ENCODE measurements at regions not wholly inside any gene's neighbourhood (a gene's known extent, or its start where the extent isn't known, plus 50 kb on each side); places are given as distances from the start of the nearest gene placed in this dataset.

DNA sequence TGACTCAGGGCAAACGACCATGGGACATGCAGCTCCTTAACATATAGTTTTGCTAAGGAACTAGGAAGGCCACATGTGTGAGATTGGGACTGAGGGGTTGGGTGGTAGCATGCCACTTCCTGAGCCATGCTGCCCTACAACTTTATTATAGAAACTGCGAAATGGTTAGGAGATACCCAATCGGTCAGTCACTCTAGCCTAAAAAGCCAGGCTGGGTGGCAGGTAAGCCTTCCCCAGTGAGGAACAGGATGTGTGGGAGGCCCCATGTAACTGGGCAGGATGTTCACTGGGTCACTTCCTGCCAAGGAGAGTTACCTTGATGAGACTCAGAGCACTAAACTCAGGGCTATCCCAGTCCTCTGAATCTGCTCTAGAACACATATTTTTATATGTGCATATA lies 123.5 kb downstream of the MAP3K7 start:
- no peak for DNase-seq

DNA sequence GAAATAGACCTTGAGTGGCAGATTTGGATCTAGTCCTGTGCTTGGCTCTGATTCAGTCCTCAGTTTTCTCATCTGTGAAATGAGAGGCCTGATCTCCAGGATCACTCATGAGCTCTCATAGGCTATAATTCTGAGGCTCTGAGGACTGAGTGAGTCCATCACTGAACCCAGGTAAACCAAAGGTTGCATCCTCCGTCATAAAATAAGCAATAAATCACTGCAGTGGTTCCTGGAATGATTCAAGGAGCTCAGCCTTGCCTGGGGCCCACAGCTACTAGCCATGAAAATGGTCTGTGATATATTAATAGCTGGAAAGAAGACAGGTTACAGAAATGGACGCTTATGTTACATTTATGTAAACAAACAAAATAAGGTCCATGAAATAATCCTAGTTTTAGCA lies 124.8 kb downstream of the MAP3K7 start:
- DNase-seq = no peak

DNA sequence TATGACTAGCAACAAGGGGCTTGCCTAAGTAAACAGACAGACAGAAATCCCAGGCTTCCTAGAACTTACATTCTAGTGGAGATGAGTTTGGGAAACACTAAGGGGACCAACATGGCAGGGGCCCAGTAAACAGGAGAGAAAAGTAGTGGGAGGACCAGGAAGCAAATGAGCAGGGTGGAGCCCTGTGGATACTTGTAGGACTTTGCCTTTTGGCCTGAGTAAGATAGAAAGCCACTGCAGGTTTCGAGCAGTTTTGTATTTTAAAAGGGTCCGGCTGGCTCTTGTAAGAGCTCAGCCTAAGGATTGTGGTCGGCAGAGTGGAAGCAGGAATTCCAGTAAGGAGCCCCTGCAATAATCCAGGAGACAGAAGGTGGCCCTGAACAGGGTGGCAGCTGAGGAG lies 125.5 kb downstream of the MAP3K7 start:
- no peak for DNase-seq

DNA sequence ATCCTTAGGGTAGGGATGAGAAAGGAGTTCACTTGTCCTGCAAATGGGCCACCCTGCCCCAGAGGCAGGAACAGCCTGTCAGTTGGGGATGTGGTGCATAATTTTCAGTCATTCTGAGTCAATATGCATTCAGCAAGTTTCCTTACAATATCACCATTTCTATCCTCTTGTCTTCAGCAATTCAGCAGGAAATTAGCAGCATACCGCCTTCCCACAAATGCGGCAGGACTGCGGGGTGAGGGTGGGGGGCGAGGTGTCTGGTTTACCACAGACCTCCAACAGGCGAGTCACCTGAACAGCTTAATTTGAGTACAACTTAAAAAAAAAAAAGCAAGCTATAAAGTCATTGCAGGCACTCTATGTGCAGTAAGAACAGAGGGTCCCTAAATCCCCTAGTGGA lies 126.8 kb downstream of the MAP3K7 start:
- no peak for DNase-seq

DNA sequence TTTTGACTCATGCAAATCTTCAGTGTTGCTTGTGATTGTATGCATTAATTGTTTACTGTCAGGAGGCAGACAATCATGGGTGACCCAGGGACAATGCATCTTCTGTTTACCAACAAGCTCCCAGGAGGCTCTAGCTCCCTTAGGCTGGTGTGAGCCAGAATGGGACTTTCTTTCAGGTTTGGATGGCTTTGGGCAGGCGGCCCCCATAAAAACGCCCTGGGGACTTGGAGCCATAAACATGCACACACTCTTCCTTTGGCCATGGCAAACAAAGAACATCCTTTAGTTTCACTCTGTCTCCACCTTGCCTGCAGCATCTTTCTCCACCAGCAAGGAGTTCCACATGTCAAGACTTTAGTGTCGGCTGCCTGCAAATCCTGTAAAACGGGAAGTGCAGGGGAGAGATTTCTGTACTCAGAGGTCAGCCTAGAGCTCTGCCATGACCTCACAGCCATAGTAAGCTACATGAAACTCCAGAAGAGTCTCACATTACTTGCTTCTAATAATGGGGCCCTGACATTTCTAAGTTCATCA lies 127.6 kb downstream of the MAP3K7 start:
- no peak for DNase-seq

DNA sequence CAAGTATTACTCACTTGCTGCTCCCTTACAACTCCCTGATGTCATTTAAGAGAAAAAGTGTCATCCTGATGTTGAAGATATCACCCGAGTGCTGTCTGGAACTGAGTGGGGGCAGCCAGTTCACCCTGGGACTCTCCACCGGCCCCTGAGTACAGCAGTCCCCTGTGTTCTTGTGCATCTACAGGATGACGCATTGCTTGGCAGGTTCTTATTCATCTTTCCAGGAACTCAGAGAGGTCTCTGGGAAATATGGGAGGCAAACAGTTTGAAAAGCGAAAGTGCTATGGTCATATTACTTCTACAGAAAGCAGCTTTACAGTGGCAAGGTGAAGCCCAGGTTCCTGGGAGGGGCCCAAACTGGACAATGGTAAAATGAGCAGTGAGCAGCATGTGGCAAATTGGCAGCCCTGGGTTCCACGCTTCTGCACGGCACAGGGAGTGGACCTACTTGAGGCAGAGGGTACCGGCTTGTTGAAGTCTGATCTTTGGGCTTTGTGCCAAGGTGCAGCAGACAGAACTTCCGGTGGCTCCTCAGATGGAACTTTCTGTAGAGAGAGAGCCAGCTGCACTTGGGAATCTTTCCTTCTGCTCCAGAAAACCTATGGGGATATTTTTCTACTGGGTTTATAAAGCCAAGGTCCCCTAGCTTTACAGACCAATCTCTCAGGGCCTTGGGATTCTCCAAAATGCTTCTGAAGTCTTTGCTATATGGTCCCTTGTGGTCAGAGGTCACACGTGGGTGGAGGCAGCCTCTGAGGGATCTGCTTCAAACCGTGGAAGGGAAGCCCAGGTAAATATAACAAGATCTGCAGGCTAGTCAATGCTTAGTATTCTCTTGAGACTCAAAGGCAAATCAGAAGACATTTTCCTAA lies 128.3 kb downstream of the MAP3K7 start:
- peak; percentile 73 for DNase-seq

DNA sequence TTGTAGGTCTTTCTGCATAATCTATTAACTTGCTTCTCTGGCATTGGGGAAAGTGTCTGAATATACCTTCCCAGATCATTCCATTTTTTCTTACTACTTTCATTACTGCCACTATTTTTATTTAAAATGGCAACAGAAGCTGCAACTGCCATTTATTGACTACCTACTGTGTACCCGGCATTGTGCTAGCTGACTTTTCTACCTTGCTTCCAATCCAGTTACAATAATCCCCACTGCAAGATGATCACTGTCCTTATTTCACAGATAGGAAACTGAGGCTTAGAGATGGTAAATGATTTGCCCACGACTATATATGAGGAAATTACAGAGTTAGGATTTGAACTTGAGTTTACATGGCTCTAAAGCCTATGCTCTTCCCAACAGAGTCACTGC lies 129.0 kb downstream of the MAP3K7 start:
- DNase-seq = no peak

DNA sequence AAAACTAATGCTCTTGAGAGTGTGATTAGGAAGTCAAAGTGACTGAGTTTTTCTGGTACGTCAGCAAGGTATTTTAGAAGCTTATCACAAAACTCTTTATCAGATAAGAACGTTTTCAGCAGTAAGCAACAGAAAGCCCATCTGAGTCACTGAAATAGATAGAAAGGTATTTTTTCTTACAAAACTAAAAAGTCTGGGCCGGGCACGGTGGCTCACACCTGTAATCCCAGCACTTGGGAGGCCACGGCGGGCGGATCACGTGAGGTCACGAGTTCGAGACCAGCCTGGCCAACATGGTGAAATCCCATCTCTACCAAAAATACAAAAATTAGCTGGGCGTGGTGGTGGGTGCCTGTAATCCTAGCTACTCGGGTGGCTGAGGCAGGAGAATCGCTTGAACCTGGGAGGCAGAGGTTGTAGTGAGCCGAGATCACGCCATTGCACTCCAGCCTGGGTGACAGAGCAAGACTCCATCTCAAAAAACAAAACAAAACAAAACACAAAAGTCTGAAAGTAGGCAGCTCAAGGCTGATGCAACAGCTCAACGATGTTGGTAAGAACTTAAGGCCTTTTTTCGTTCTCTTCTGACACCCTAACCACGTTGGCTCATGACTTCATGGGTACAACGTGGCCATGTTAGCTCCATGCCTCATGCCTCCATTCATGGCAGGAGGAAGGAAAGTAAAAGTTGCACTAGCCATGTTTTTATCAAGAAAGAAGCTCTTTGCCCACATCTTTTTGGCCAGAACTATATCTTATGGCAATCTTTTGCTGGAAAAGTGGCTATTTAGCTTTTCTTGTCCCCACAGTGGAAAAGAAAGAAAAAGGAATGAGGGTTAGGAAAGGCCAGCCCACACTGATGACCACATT lies 129.6 kb downstream of the MAP3K7 start:
- peak; percentile 46 for DNase-seq

DNA sequence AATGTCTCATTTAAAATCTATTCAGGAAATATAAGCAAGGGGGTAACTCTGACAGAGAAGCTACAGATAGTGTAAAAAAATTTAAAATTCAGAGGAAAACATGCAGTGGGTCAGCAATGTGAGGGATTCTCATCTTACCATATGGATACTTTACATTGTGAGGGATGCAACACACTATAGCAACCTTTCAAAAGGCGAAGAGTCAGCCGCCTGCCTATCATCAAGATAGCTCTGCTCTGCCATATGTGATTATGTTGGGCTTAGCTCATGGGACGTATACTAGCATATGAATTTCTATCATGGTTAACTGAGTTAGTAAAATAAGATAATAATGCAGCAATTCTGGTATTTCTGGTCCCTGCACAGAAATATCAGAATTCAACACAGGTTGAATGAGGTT lies 130.9 kb downstream of the MAP3K7 start:
- DNase-seq = no peak

DNA sequence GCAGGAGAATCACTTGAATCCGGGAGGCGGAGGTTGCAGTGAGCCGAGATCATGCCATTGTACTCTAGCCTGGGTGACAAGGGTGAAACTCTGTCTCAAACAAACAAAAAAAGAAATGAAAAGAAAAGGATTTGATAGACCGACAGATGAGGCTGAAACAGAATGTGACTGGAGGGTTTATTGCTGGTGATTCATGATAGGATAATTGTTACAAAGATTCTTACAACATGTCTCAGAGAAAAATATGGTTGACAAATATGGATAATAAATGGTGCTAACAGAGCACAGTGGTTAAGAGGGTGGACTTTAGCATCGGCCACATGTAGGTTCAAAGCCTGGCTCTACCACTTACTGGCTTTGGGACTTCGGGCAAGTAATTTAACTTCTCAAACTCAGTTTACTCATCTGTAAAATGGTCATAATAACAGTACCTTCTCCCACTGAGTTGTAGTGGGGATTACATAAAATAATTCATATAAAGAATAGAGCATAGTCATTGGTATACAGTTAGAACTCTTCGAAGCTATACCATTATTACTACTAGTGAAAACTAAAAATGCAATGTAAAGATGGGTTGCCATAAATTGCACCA lies 131.9 kb downstream of the MAP3K7 start:
- DNase-seq = no peak

DNA sequence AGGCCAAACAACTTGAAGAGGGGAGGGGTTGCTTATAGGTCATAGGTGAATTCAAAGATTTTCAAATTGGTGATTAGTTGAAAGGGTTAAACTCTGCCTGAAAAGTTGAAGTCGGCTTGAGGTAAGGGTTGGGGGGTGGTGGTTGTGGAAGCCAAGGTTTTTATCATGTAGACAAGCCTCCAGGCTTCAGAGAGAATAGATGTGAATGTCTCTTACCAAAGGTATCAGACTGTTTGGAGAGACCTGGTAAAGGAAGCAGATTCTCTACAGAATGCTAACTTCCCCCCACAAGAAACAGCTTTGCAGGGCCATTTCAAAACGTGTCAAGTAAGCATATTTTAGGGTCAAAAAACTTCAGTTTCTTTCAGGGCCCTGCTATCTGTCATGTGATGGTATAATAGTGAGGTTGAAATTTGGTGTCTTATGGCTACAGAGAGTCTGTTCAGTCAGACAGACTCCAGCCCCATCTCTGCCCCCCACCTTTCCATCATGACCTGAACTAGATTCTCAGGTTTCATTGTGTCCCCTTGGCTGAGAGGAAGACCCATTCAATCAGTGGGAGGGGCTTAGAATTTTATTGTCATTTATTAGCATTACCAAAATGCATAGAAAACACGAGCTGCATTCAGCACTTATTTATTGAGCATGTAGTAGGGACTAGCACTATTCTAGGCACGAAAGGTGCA lies 136.5 kb downstream of the MAP3K7 start:
- DNase-seq = no peak

DNA sequence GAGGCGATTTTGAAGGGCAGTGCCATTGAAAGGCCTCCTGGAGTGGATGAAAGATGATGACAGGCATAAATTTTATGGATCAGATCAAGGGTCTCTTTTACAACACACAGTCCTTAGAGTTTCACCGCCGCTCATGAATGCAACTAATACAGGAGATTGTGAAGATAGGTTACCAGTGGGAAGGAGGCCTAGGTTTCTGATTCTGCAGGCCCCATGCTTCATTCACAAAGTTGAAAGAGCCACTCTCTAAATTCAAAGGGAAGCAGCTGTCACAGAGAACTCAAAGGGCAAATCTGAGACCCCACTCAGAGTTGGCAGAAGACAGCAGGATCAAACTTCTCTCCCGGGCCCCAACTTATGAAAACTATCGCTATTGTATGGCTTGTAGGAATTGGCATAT lies 137.6 kb downstream of the MAP3K7 start:
- DNase-seq = no peak

DNA sequence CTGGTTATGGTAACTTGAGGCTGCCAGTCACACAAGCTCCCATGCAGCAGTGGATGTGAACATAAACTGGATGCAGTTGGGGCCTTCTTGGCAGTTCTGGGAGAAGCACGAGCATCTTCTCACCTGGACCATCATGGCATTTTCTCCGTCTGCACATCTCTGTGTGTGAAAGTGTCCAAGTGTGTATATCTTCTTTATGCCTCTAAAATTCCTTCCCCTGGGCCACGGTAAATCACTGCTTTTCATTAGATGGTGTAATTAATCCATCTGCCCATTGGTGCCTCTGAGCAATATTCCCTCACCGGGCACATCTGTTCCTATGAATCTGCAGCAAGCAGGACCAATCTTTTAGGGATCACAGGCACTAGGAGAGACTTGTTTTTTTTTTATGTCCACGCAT lies 138.0 kb downstream of the MAP3K7 start:
- no peak for DNase-seq

DNA sequence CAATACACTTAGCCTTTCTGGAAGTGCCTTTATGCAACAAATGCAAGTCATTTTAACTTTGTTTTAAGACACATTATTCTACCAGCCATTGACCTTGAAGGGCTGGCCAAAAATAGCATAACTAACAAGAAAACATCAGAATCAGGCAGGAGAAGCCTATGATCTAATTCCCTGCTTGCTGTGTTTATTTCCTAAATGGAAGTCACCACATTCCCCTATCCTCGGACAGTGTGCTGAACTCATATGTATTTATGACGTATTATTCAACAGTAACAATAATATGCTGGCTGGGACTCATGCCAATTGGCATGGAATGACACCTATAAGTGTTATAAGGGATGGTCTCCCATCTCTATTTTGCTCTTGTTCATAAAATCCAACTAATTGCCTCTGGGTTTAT lies 140.7 kb downstream of the MAP3K7 start:
- DNase-seq = no peak

DNA sequence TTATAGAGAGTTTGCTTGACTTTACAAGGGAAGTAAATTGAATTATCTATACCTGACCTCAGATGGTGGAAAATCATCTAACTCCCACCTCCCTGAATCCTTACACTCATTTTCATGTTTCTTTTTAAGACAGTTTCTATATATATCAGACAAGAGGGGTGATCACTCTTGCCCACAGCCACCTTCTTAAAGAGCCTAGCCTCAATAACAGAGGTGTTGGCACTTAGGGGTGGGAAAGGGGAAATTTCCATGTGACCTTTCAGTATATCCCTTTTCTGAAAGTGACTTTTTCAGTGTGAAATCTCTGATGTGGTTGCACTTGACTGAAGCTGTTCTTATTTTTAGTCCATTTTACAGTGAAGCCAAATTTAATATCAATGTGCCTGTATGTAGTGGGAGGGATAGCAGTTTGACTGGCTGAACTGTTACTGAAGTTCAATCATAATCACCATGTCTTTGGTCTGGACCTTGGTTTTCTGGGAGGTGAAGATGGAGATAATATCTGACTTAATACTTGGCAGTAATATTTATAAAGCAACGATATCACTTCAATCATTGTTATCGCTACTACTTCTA lies 141.3 kb downstream of the MAP3K7 start:
- DNase-seq = no peak

DNA sequence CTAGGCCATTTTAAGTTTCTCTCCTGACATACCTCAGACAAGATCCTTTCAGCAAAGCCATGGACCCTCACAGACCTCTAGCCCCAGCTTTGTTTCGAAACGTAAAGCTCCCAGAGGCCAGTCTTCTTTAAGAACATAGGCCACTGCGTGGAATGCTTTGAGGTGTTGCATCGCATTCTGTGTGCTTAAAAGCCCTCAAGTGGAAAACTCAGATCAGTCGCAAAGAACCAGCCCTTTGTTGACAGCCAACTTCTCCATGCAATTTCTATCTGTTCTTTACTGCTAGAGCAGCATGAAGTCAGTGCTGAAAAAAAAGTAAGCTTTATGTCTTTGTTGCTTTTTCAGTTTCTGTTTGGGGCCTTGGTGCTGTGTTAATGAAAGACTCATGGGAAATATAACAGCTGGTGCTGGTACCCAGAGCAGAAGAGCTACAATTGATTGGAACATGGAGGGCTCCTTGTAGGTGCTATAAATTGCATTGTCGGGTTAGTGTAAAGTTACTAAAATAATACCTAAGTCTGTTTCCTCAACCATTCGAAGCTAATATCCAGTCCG lies 142.6 kb downstream of the MAP3K7 start:
- DNase-seq = no peak

DNA sequence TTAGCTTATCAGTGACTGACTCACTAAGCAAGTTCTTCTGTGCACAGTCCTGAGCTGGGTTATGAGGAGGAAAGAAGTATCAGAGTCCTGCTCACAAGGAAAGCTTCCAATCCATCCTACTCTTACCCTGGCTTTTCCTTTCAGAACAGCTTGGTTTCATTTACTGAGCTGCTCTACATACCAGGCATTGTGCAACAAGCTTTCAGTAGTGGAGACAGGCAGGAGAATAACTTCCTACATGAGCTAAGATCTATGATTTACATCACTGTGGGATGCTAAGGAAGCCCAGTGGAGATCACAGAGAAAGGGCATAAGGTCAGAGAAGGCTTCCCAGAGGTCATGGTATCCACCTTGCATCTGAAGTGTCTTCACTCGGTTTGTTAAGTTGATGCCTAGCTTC lies 144.5 kb downstream of the MAP3K7 start:
- DNase-seq = no peak

DNA sequence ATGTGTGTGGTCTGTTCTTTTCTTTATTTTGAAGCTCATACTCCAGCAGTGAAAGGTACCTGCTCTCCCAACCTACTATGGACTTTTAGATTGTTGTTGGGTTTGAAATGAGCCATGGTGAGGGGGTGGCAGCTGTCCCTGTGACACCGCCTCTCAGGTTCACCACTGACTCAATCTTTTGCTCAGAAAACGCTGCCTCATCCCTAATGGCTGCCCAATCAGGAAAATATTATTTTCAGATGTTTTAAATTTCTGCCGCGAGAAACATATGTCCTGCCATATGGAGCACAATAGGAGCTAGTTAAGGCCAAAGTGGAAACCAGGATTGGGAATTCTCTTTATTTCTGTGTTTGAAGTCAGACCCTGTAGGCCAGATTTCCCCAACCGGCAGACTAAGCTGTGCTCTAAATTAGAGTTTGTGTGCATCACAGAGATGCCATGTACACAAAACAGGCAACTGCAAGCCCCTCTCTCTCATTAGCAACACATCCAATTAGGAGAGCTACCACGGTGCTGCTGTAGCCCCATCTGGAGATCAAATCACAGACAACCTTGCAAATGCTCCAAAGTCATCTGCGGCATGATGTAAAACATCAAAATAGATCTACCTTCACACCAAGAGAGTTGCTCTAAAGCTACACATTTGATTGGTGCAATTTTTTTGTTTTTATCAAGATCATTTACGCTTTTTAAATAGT lies 144.1 kb upstream of the BACH2 start:
- DNase-seq = no peak

DNA sequence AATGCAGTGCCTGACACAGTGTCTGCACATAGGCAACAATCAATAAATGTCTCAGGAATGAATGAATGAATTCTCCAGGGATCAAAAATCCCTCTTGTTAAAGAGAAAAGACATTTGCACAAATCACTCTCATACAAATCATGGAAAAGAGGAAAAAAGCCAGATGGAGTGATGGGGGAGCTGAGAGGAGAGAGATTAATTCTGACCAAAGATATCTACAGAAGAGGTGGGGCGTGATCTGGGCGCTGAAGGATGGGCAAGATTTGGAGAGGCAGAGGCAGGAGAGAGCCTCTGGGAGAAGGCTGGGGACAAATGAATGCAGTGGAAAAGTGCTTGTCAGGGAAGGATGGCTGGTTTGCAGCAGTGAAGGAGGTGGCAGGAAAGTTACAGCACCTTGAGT lies 142.9 kb upstream of the BACH2 start:
- DNase-seq = no peak

DNA sequence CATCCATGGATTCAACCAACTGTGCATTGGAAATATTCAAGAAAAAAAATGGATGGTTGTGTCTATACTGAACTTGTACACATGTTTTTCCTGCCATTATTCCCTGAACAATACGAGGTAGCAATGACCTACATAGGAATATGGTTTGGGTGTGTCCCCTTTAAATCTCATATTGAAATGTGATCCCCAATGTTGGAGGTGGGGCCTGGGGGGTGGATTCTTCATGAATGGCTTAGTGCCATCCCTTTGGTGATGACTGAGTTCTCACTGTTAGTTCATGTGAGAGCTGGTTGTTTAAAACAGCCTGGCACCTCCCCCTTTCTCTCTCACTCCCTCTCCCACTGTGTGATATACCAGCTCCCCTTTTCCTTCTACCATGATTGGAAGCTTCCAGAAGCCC lies 139.8 kb upstream of the BACH2 start:
- DNase-seq = no peak

DNA sequence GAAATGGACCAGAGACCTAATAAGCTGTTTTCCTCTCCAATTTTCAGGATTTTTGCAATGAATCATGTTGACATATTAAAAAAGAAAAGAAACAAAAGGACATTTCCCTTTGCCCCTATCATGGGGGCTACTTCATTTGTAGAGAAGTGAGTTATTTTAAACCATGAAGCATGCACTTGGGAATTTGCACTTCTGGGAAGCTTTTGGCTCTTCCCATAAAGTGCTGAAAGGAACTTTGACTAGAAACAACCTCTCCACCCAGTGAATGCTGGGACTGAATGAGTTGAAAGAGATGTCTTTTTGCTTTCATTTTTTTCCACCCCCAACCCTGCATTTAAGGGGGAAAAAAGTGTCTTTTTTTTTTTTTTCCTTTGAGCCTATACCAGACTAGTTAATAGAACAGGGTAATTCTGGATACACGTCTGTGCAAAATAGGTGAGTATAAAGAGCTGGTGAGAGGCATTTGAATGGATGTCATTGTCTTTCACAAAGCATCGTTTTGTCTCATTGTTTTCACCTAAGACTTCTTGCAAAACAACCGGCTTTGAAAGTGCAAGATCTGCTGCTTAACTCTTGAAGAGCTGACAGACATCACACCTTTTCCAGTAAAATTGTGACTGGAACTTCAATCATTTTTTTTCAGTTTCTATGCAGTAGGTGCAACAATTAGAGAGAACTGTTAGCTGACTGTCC lies 138.7 kb upstream of the BACH2 start:
- no peak for DNase-seq

Data from stimulated activated CD4-positive, alpha-beta T cell treated with anti-CD3 and anti-CD28 coated beads, Interleukin-4, amount 100 ng/mL, for 1 hour (primary cell).